Heart left ventricle (tissue), 16 donors: ENCODE measurements at regions not wholly inside any gene's neighbourhood (a gene's known extent, or its start where the extent isn't known, plus 50 kb on each side); places are given as distances from the start of the nearest gene placed in this dataset.

Experiments used
- ATAC-seq, 4 donors: fragments of 200-7000 bp; cut with Tn5 transposase; one replicate each; pipeline ENCODE4 v1.9.1; 2020 to 2022; ENCODE audit warnings: moderate library complexity in 4 of 4, mild to moderate bottlenecking in 3 of 4, moderate number of reproducible peaks in 1 of 4
- DNase-seq, 5 donors: peaks; one replicate each; pipeline ENCODE4 v3.0.0-alpha.2; 2020
- H3K27ac ChIP-seq, 12 donors: fragments of 200-600 bp; sonication (generic) in 4 of 12; one replicate each; pipeline versions ENCODE4 v1.5.0 to v1.8.0; 2016 to 2022; ENCODE audit warnings: mild to moderate bottlenecking in 2 of 12
- H3K27me3 ChIP-seq, 9 donors: fragments of 200-600 bp; sonication (generic) in 2 of 9; one replicate each; pipeline versions ENCODE4 v1.5.1 to v1.8.0; 2016 to 2022; ENCODE audit warnings: mild to moderate bottlenecking in 3 of 9
- H3K36me3 ChIP-seq, 9 donors: fragments of 200-600 bp; sonication (generic) in 2 of 9; one replicate each; pipeline versions ENCODE4 v1.5.0 to v1.8.0; 2018 to 2022; ENCODE audit warnings: mild to moderate bottlenecking in 2 of 9
- H3K4me1 ChIP-seq, 12 donors: fragments of 200-600 bp; sonication (generic) in 4 of 12; one replicate each; pipeline versions ENCODE4 v1.5.0 to v1.8.0; 2016 to 2022; ENCODE audit warnings: mild to moderate bottlenecking in 3 of 12
- H3K4me3 ChIP-seq, 12 donors: fragments of 200-600 bp; sonication (generic) in 4 of 12; one replicate each; pipeline versions ENCODE4 v1.5.0 to v1.8.0; 2017 to 2022; ENCODE audit warnings: mild to moderate bottlenecking in 9 of 12, moderate library complexity in 4 of 12
- H3K9me3 ChIP-seq, 12 donors: fragments of 200-600 bp; sonication (generic) in 4 of 12; one replicate each; pipeline versions ENCODE4 v1.5.0 to v1.8.0; 2016 to 2022; ENCODE audit warnings: mild to moderate bottlenecking in 1 of 12
- CTCF ChIP-seq, 12 donors: fragments of 200-600 bp; sonication (generic) in 4 of 12; IDR thresholded peaks; one replicate each; pipeline versions ENCODE4 v1.5.0 to v1.8.0; 2018 to 2022; ENCODE audit warnings: antibody characterized with exemption in 12 of 12, mild to moderate bottlenecking in 5 of 12
- POLR2A ChIP-seq, 2 donors: fragments of 450-650 bp; IDR thresholded peaks; one replicate each; pipeline ENCODE4 v1.6.1; 2017; ENCODE audit warnings: antibody characterized with exemption in 2 of 2, mild to moderate bottlenecking in 2 of 2, moderate library complexity in 2 of 2
- WGBS, 4 donors: extraction: QIAGEN DNeasy Blood & Tissue Kit in 2 of 4; methylation state at CpG; one replicate each; pipeline versions ENCODE4 v1.1.5 to v1.1.7; 2013 to 2018; 5-methylcytosine and 5-hydroxymethylcytosine counted together
- intact Hi-C, 10 donors: fragments of 100-400 bp; cut with DNase I; formaldehyde crosslinking; loops; one replicate each; pipeline versions ENCODE4 v1.11.1 to v1.14.2; 2022
- donor health status: ischemic (EF 13 %, LVEDD 7.1; RV severe dilation, severe dysfunction).
- donor health status: healthy with polysubstance abuse.
- donor health status: DM: no; HTN: yes; CAD: no.
- donor health status: DM: no; HTN: no; CAD: no.
- donor health status: ischemic (EF 25% LVEDD 6.9; RV normal size, moderate dysfunction).
- donor health status: ischemic (EF 25% LVEDD 5.7; RV mildly dilated, moderate dysfunction).
- donor health status: healthy.
- donor health status: DM: yes; HTN: yes; CAD: no.
- donor health status: ischemic (EF 35%, LVEDD 5.7; RV mildly dilated, moderate dysfunction).
- donor health status: nonischemic (EF 11% LVEDD 7.7; RV severe dilation, severe dysfunction).
- donor health status: DM: yes; HTN: yes; CAD: no.
- donor health status: PGD.
- donor health status: ischemic (EF 29% LVEDD 5.4; RV normal size, mild dysfunction).
- donor health status: nonischemic (EF 23%, LVEDD 6.1; RV moderate dilation, normal function).

DNA sequence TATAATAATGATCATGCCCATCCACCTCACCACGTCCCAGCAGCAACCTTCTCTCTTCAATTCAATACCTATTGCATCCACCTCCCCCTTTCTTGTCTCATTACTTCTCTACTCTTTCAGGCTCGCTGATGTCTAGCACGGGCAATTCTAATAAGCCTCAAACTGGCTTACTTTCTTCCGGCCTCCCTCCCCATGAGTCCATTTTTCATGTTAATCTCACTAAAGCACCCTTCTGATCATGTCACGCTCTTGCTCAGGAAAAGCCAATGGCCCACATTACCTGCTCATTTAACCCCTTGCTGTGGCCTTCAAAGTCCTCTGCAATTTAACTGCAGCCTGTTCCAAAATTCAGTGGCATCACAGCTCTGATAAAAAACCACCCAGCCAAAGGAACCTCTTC lies 105.1 kb downstream of the UTRN start:
- Histone ChIP-seq H3K4me3 (no peak overlapping the region), H3K4me1 (peaks cover 0 to 55% (median 20%) of the 10 kb centered on the region in 12 donors), H3K9me3 (no peaks in the 10 kb centered on the region), H3K36me3 (peaks cover 0 to 18% (median 0%) of the 10 kb centered on the region in 9 donors), H3K27me3 (no peaks in the 10 kb centered on the region), H3K27ac (no peak overlapping the region)
- TF ChIP-seq CTCF (IDR thresholded peaks at IDR 0.05) (no peak), POLR2A (IDR thresholded peaks at IDR 0.05) (no peak)
- intact Hi-C loops = no loop called here
- DNase-seq = no peak
- no peak for ATAC-seq
- WGBS, 4 donors = 92 to 95% (median 93%) methylated on average over 5 of the region's 5 CpGs

DNA sequence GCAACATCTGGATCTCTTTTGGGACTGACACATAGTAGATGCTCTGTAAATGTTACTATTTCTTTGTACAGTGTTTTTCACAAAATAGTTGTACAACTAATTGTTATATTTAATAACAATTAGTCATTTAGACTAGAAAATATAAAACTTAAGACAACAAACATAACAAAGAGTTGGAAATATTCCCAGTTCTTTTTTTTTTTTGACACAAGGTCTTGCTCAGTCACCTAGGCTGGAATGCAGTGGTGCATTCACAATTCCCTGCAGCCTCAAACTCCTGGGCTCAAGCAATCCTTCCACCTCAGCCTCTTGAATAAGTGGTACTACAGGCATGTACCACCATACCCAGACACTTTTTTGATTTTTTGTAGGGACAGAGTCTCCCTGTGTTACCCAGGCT lies 105.8 kb downstream of the UTRN start:
- DNase-seq = no peak
- peaks cover 0 to 18% (median 0%) of the 10 kb centered on the region in 9 donors for H3K36me3 ChIP-seq
- no peaks in the 10 kb centered on the region for H3K27me3 ChIP-seq
- H3K27ac ChIP-seq = no peak overlapping the region
- peaks cover 0 to 53% (median 19%) of the 10 kb centered on the region in 12 donors for H3K4me1 ChIP-seq
- no peak overlapping the region for H3K4me3 ChIP-seq
- TF ChIP-seq POLR2A (IDR thresholded peaks at IDR 0.05) (no peak), CTCF (IDR thresholded peaks at IDR 0.05) (no peak)
- intact Hi-C loops = no loop called here
- no peaks in the 10 kb centered on the region for H3K9me3 ChIP-seq
- ATAC-seq = no peak

GRCh38 chr6:144392536-144392935 lies 107.4 kb downstream of the UTRN start:
- H3K4me1 ChIP-seq = peaks cover 0 to 45% (median 11%) of the 10 kb centered on the region in 12 donors
- no peak for TF ChIP-seq CTCF (IDR thresholded peaks at IDR 0.05)
- no peak for TF ChIP-seq POLR2A (IDR thresholded peaks at IDR 0.05)

DNA sequence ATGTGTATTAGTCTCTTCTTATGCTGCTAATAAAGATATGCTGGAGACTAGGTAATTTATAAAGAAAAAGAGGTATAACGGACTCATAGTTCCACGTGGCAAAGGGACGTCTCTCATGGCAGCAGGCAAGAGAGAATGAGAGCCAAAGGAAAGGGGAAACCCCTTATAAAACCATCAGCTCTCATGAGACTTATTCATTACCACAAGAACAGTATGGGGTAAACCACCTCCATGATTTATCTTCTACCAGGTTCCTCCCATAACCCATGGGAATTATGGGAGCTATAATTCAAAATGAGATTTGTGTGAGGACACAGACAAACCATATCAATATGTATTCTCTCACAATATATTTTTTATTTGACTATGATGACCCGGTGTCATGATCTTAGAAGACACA lies 109.1 kb downstream of the UTRN start:
- H3K4me3 ChIP-seq = no peak overlapping the region
- intact Hi-C loops = no loop called here
- ATAC-seq (no peak), DNase-seq (no peak)
- H3K9me3 ChIP-seq = peaks cover 0 to 11% (median 5%) of the 10 kb centered on the region in 12 donors
- 95 to 98% (median 96%) methylated on average over 4 of the region's 4 CpGs for WGBS, 4 donors
- H3K36me3 ChIP-seq = peaks cover 0 to 12% (median 0%) of the 10 kb centered on the region in 9 donors
- TF ChIP-seq CTCF (IDR thresholded peaks at IDR 0.05) (no peak), POLR2A (IDR thresholded peaks at IDR 0.05) (no peak)
- no peaks in the 10 kb centered on the region for H3K27me3 ChIP-seq
- H3K4me1 ChIP-seq = peaks cover 0 to 43% (median 7%) of the 10 kb centered on the region in 12 donors
- H3K27ac ChIP-seq = no peak overlapping the region

More at GRCh38 chr6:144392536-144392935, 107.4 kb downstream of the UTRN start:
- Histone ChIP-seq H3K9me3 (peaks cover 0 to 2% (median 0%) of the 10 kb centered on the region in 12 donors), H3K27me3 (no peaks in the 10 kb centered on the region), H3K27ac (no peak overlapping the region), H3K4me3 (no peak overlapping the region), H3K36me3 (peaks cover 0 to 18% (median 0%) of the 10 kb centered on the region in 9 donors)
- no peak for DNase-seq
- intact Hi-C loops = no loop called here
- ATAC-seq = no peak
- 84 to 96% (median 90%) methylated on average over 1 of the region's 1 CpG for WGBS, 4 donors
